Left lung (tissue), 4 donors: ENCODE measurements at regions not wholly inside any gene's neighbourhood (a gene's known extent, or its start where the extent isn't known, plus 50 kb on each side); places are given as distances from the start of the nearest gene placed in this dataset.

Source experiments
- ATAC-seq: fragments of 200-7000 bp; cut with Tn5 transposase; one replicate; pipeline ENCODE4 v1.9.1; 2020; ENCODE audit warnings: moderate library complexity
- DNase-seq, 4 donors: peaks; one replicate each; pipeline ENCODE4 v3.0.0-alpha.2; 2013 to 2020
- H3K27ac ChIP-seq, 2 donors: fragments of 200-600 bp; sonication (generic) in 1 of 2; one replicate each; pipeline versions ENCODE4 v1.5.0 to v1.8.0; 2020 to 2021
- H3K27me3 ChIP-seq, 2 donors: fragments of 200-600 bp; sonication (generic) in 1 of 2; one replicate each; pipeline versions ENCODE4 v1.5.0 to v1.8.0; 2020 to 2021
- H3K36me3 ChIP-seq, 2 donors: fragments of 200-600 bp; sonication (generic) in 1 of 2; one replicate each; pipeline versions ENCODE4 v1.5.0 to v1.8.0; 2020 to 2021
- H3K4me1 ChIP-seq, 2 donors: fragments of 200-600 bp; one replicate each; pipeline ENCODE4 v1.8.0; 2021
- H3K4me3 ChIP-seq, 2 donors: fragments of 200-600 bp; sonication (generic) in 1 of 2; one replicate each; pipeline versions ENCODE4 v1.5.0 to v1.8.0; 2020 to 2021; ENCODE audit warnings: mild to moderate bottlenecking in 1 of 2
- H3K9me3 ChIP-seq, 2 donors: fragments of 200-600 bp; sonication (generic) in 1 of 2; one replicate each; pipeline versions ENCODE4 v1.5.0 to v1.8.0; 2020 to 2021
- intact Hi-C, 2 donors: fragments of 100-400 bp; cut with DNase I; formaldehyde crosslinking; loops; one replicate each; pipeline versions ENCODE4 v1.11.2 to v1.14.2; 2022
- TF ChIP-seq, protein P1 (sequence below), 2 donors: fragments of 200-600 bp; sonication (generic) in 1 of 2; IDR thresholded peaks; one replicate each; pipeline versions ENCODE4 v1.5.0 to v1.8.0; 2021; ENCODE audit warnings: antibody characterized with exemption in 2 of 2
- donor health status: DM: no; HTN: yes; CAD: no.
- donor health status: DM: no; HTN: no; CAD: no.

DNA sequence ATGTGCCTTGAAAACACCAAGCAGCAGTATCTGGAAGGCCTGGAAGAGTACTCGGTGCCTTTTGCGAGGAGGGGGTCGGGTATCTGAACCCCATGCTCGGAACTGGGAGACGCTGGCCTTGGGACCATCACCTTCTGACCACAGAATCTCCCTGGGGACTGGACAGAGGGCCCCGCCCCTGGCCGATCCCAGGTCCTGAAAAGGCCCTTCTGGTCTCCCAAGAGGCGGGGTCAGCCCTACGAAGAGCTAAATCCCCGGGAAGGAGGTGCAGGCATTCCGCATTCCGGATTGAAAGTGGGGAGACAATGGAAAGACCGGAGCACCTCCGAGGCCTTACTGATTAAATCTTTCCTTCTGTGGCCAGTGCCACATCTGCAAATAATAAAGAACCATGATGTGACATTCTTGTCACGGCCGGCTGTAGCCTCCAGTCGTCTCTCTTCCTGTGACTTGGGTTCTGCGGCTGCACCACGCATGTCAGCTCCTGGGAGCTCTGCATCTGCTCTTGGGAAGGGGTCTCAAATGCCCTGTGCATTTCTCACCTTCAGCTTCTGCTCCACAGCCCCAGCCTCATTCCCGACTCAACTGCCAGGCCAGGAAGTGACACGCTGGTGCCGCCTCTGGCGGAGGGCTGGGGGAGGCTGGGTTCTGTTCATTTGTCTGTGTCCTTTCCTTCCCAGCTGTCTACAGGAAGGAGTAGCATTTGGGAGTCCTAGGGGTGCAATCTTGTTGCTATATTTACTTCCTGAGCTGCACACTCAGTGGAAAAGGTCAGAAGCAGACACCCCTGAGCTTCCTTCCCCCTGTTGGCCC is 173.5 kb downstream of the KLF13 start:
- H3K36me3 ChIP-seq: no peaks in the 10 kb centered on the region
- TF ChIP-seq, protein P1, sequence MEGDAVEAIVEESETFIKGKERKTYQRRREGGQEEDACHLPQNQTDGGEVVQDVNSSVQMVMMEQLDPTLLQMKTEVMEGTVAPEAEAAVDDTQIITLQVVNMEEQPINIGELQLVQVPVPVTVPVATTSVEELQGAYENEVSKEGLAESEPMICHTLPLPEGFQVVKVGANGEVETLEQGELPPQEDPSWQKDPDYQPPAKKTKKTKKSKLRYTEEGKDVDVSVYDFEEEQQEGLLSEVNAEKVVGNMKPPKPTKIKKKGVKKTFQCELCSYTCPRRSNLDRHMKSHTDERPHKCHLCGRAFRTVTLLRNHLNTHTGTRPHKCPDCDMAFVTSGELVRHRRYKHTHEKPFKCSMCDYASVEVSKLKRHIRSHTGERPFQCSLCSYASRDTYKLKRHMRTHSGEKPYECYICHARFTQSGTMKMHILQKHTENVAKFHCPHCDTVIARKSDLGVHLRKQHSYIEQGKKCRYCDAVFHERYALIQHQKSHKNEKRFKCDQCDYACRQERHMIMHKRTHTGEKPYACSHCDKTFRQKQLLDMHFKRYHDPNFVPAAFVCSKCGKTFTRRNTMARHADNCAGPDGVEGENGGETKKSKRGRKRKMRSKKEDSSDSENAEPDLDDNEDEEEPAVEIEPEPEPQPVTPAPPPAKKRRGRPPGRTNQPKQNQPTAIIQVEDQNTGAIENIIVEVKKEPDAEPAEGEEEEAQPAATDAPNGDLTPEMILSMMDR (IDR thresholded peaks at IDR 0.05): no peak
- H3K9me3 ChIP-seq: no peaks in the 10 kb centered on the region
- no peak for DNase-seq
- H3K27ac ChIP-seq: peak overlapping the region in 1 of 2 donors; percentile 45
- no peak overlapping the region for H3K4me3 ChIP-seq
- ATAC-seq: no peak
- no peaks in the 10 kb centered on the region for H3K27me3 ChIP-seq
- H3K4me1 ChIP-seq: peaks cover 0 to 10% of the 10 kb centered on the region in 2 donors
- intact Hi-C loops: no loop called here

GRCh38 chr15:31500766-31501449 is 174.3 kb downstream of the KLF13 start:
- Histone ChIP-seq H3K27me3 (no peaks in the 10 kb centered on the region), H3K4me3 (no peak overlapping the region), H3K4me1 (peaks cover 0 to 10% of the 10 kb centered on the region in 2 donors), H3K27ac (peak overlapping the region in 1 of 2 donors; percentile 45), H3K36me3 (no peaks in the 10 kb centered on the region), H3K9me3 (no peaks in the 10 kb centered on the region)
- intact Hi-C loops: no loop called here
- TF ChIP-seq, protein P1 (IDR thresholded peaks at IDR 0.05): no peak
- ATAC-seq: no peak
- DNase-seq: no peak

GRCh38 chr15:31501536-31502157 is 175.0 kb downstream of the KLF13 start:
- no peak for ATAC-seq
- H3K4me1 ChIP-seq: peaks cover 0 to 10% of the 10 kb centered on the region in 2 donors
- no peak overlapping the region for H3K4me3 ChIP-seq
- H3K27me3 ChIP-seq: no peaks in the 10 kb centered on the region
- no peaks in the 10 kb centered on the region for H3K36me3 ChIP-seq
- DNase-seq: peak in 1 of 4 donors; percentile 25
- H3K9me3 ChIP-seq: no peaks in the 10 kb centered on the region
- intact Hi-C loops: no loop called here
- TF ChIP-seq, protein P1 (IDR thresholded peaks at IDR 0.05): no peak
- H3K27ac ChIP-seq: no peak overlapping the region

- Histone ChIP-seq H3K4me3 (no peak overlapping the region), H3K36me3 (no peaks in the 10 kb centered on the region), H3K9me3 (no peaks in the 10 kb centered on the region), H3K4me1 (peaks cover 0 to 10% of the 10 kb centered on the region in 2 donors), H3K27me3 (no peaks in the 10 kb centered on the region), H3K27ac (no peak overlapping the region)
- ATAC-seq: no peak
- DNase-seq: peak in 1 of 4 donors; percentile 19
- TF ChIP-seq, protein P1 (IDR thresholded peaks at IDR 0.05): no peak
- intact Hi-C loops: no loop called here
These were observed 176.1 kb downstream of the KLF13 start for GRCh38 chr15:31502541-31503229.
